ENCODE measurements at regions not wholly inside any gene's neighbourhood (a gene's known extent, or its start where the extent isn't known, plus 50 kb on each side); places are given as distances from the start of the nearest gene placed in this dataset.

- Histone ChIP-seq H3K27ac (replicated peaks) (no peak overlapping the region), H3K27me3 (ENCODE audit: low read depth) (no peaks in the 10 kb centered on the region), H3K9me3 (replicated peaks) (no peaks in the 10 kb centered on the region), H3K36me3 (no peaks in the 10 kb centered on the region), H3K4me3 (no peak overlapping the region), H3K4me1 (no peaks in the 10 kb centered on the region)
- TF ChIP-seq, protein P1, sequence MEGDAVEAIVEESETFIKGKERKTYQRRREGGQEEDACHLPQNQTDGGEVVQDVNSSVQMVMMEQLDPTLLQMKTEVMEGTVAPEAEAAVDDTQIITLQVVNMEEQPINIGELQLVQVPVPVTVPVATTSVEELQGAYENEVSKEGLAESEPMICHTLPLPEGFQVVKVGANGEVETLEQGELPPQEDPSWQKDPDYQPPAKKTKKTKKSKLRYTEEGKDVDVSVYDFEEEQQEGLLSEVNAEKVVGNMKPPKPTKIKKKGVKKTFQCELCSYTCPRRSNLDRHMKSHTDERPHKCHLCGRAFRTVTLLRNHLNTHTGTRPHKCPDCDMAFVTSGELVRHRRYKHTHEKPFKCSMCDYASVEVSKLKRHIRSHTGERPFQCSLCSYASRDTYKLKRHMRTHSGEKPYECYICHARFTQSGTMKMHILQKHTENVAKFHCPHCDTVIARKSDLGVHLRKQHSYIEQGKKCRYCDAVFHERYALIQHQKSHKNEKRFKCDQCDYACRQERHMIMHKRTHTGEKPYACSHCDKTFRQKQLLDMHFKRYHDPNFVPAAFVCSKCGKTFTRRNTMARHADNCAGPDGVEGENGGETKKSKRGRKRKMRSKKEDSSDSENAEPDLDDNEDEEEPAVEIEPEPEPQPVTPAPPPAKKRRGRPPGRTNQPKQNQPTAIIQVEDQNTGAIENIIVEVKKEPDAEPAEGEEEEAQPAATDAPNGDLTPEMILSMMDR (IDR thresholded peaks at IDR 0.05; ENCODE audit: borderline replicate concordance): no peak
- intact Hi-C loops (cut with micrococcal nuclease): no loop called here
- no peak for DNase-seq
These were observed 50.8 kb upstream of the MYLIP start for GRCh38 chr6:16078064-16078463.

- Histone ChIP-seq H3K4me3 (no peak overlapping the region), H3K27me3 (ENCODE audit: low read depth) (no peaks in the 10 kb centered on the region), H3K27ac (replicated peaks) (no peak overlapping the region), H3K9me3 (replicated peaks) (no peaks in the 10 kb centered on the region), H3K36me3 (no peaks in the 10 kb centered on the region), H3K4me1 (no peaks in the 10 kb centered on the region)
- intact Hi-C loops (cut with micrococcal nuclease): no loop called here
- DNase-seq: no peak
- TF ChIP-seq, protein P1 (IDR thresholded peaks at IDR 0.05; ENCODE audit: borderline replicate concordance): no peak
These were observed 59.2 kb upstream of the MYLIP start for GRCh38 chr6:16069671-16070070.

DNA sequence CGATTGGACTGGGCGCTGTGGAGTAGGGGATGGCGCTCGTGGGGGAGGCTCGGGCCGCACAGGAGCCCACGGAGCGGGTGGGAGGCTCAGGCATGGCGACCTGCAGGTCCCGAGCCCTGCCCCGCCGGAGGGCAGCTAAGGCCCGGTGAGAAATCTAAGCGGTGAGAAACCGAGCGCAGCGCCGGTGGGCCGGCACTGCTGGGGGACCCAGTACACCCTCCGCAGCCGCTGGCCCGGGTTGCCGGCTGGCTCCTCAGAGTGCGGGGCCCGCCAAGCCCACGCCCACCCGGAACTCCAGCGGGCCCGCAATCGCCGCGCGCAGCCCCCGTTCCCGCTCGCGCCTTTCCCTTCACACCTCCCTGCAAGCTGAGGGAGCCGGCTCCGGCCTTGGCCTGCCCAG lies 59.7 kb upstream of the MYLIP start:
- Histone ChIP-seq H3K27me3 (ENCODE audit: low read depth) (no peaks in the 10 kb centered on the region), H3K9me3 (replicated peaks) (no peaks in the 10 kb centered on the region), H3K4me3 (no peak overlapping the region), H3K4me1 (no peaks in the 10 kb centered on the region), H3K36me3 (no peaks in the 10 kb centered on the region), H3K27ac (replicated peaks) (no peak overlapping the region)
- intact Hi-C loops (cut with micrococcal nuclease): no loop called here
- TF ChIP-seq, protein P1 (IDR thresholded peaks at IDR 0.05; ENCODE audit: borderline replicate concordance): no peak
- DNase-seq: no peak

DNA sequence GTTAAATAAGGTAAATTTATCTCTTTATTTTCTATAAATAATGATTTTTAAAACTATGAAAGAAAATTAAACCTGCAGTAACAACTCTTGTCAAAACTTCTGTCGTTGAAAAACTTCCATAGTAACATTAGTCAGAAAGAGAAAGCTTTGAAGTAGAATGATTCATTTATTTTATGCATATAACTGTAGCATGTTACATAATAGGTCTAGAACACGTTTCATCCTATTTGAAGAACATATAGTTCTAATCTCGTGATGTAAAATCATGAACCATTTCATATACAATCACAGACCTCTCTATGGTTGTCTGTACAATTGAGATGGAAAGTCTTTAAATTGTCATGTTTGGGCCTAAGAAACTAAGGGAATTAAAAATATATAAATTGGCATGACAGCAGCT lies 61.3 kb upstream of the MYLIP start:
- H3K27me3 ChIP-seq (ENCODE audit: low read depth): no peaks in the 10 kb centered on the region
- DNase-seq: no peak
- no peaks in the 10 kb centered on the region for H3K4me1 ChIP-seq
- intact Hi-C loops (cut with micrococcal nuclease): no loop called here
- H3K27ac ChIP-seq (replicated peaks): no peak overlapping the region
- H3K4me3 ChIP-seq: no peak overlapping the region
- H3K9me3 ChIP-seq (replicated peaks): no peaks in the 10 kb centered on the region
- H3K36me3 ChIP-seq: no peaks in the 10 kb centered on the region
- TF ChIP-seq, protein P1 (IDR thresholded peaks at IDR 0.05; ENCODE audit: borderline replicate concordance): no peak

DNA sequence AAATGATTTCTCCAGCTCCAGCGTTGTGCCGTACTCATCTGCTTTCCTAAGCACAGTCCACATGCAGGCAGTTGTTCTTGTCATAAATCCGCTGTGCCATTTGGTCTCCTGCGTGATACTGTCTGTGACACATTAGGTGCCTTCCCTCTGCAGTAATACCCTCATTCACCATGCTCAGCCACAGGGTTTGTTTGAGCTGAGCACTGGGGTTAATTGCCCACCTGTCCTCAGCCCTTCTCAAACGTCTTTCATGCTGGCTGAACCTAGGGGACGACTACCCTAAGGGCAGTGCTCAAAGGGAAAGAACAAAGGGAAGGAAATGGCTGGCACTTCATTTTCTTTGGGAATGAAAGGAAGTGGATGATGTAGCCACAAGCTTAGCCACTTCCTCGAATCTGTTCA lies 64.2 kb upstream of the MYLIP start:
- DNase-seq: no peak
- TF ChIP-seq, protein P1 (IDR thresholded peaks at IDR 0.05; ENCODE audit: borderline replicate concordance): no peak
- H3K4me1 ChIP-seq: no peaks in the 10 kb centered on the region
- intact Hi-C loops (cut with micrococcal nuclease): no loop called here
- no peaks in the 10 kb centered on the region for H3K9me3 ChIP-seq (replicated peaks)
- H3K27me3 ChIP-seq (ENCODE audit: low read depth): no peaks in the 10 kb centered on the region
- no peak overlapping the region for H3K27ac ChIP-seq (replicated peaks)
- no peaks in the 10 kb centered on the region for H3K36me3 ChIP-seq
- no peak overlapping the region for H3K4me3 ChIP-seq

- intact Hi-C loops (cut with micrococcal nuclease): no loop called here
- no peak for DNase-seq
- H3K4me1 ChIP-seq: no peaks in the 10 kb centered on the region
- no peaks in the 10 kb centered on the region for H3K9me3 ChIP-seq (replicated peaks)
- no peak overlapping the region for H3K27ac ChIP-seq (replicated peaks)
- TF ChIP-seq, protein P1 (IDR thresholded peaks at IDR 0.05; ENCODE audit: borderline replicate concordance): no peak
- no peaks in the 10 kb centered on the region for H3K36me3 ChIP-seq
- no peaks in the 10 kb centered on the region for H3K27me3 ChIP-seq (ENCODE audit: low read depth)
- H3K4me3 ChIP-seq: no peak overlapping the region
These were observed 65.3 kb upstream of the MYLIP start for GRCh38 chr6:16063580-16063979.
